HepG2 (cell line): ENCODE measurements at regions not wholly inside any gene's neighbourhood (a gene's known extent, or its start where the extent isn't known, plus 50 kb on each side); places are given as distances from the start of the nearest gene placed in this dataset.

ENCODE experiments used
- ATAC-seq: fragments of 200-7000 bp; cut with Tn5 transposase; 3 replicates; pipeline ENCODE4 v1.9.1; 2020; ENCODE audit warnings: mild to moderate bottlenecking, moderate library complexity
- BruUV-seq: library from RNA; stranded (reverse); fragments of 400-500 nt; replicated peaks from 2 replicates; lab custom pipeline; 2021; lab: Mats Ljungman, UMichigan
- CTCF ChIA-PET: fragments of 300-600 bp; formaldehyde crosslinking; extraction: SDS; loops from one replicate; lab custom pipeline; 2021; ENCODE audit warnings: low total read pairs, inconsistent platforms, low intra/inter-chr PET ratio; lab: Yijun Ruan, JAX
- POLR2A ChIA-PET: fragments of 350-600 bp; sonication (Branson Sonifier 250); formaldehyde crosslinking; loops from one replicate; lab custom pipeline; 2020; ENCODE audit warnings: antibody characterized with exemption, inconsistent platforms; lab: Yijun Ruan, JAX
- DNase-seq: peaks from one replicate; pipeline ENCODE4 v3.0.0-alpha.2; 2015; ENCODE audit warnings: low spot score
- FAIRE-seq: peaks from 3 replicates; lab custom pipeline; 2011; peaks lifted over from hg19 to GRCh38; lab: Jason Lieb, UNC
- H2AFZ ChIP-seq: one replicate; pipeline ENCODE4 v1.6.1; 2011; ENCODE audit warnings: low read length, inconsistent platforms
- H3K27ac ChIP-seq: fragments of 300-600 bp; 3 replicates; pipeline ENCODE4 v1.8.0; 2011; ENCODE audit warnings: mixed run types, mild to moderate bottlenecking, mixed read lengths, low read length, inconsistent platforms; ENCODE audit not compliant: insufficient read depth; ENCODE audit errors: extremely low read length
- H3K27me3 ChIP-seq, 2 experiments: fragments of 200-600 bp in 1 of 2; 2 replicates in 1 of 2; 3 replicates in 1 of 2; pipeline versions ENCODE4 v1.6.0 to v1.8.0; 2011; ENCODE audit warnings: low read length in 2 of 2, mild to moderate bottlenecking in 2 of 2, moderate library complexity in 2 of 2, inconsistent platforms in 1 of 2; ENCODE audit not compliant: insufficient read depth in 2 of 2, control insufficient read depth in 1 of 2
- H3K36me3 ChIP-seq, 2 experiments: fragments of 200-600 bp in 1 of 2; replicated peaks in 1 of 2; 2 replicates in 1 of 2; 3 replicates in 1 of 2; pipeline versions ENCODE4 v1.5.1 to v1.8.0; 2011; ENCODE audit warnings: low read length in 2 of 2, inconsistent platforms in 1 of 2; ENCODE audit not compliant: insufficient read depth in 2 of 2, control insufficient read depth in 1 of 2
- H3K4me1 ChIP-seq: 2 replicates; pipeline ENCODE4 v1.5.1; 2012; ENCODE audit warnings: low read length, inconsistent platforms; ENCODE audit not compliant: insufficient read depth
- H3K4me2 ChIP-seq: 2 replicates; pipeline ENCODE4 v1.6.0; 2011; ENCODE audit warnings: low read depth, low read length, inconsistent platforms
- H3K4me3 ChIP-seq, 3 experiments: fragments of 200-600 bp in 1 of 3; sonication (generic), shearing (Covaris generic) in 1 of 3; replicated peaks in 1 of 3; 2 replicates each; pipeline ENCODE4 v1.5.1; 2011 to 2016; ENCODE audit warnings: low read length in 3 of 3, inconsistent platforms in 2 of 3, low read depth in 2 of 3, mild to moderate bottlenecking in 2 of 3, control low read depth in 1 of 3, mixed read lengths in 1 of 3; ENCODE audit not compliant: insufficient read depth in 1 of 3
- H3K79me2 ChIP-seq: one replicate; pipeline ENCODE4 v1.6.1; 2011; ENCODE audit warnings: low read length, inconsistent platforms; ENCODE audit not compliant: insufficient read depth
- H3K9ac ChIP-seq: 2 replicates; pipeline ENCODE4 v1.6.0; 2011; ENCODE audit warnings: mild to moderate bottlenecking, low read depth, low read length, inconsistent platforms; ENCODE audit not compliant: insufficient read depth
- H3K9me3 ChIP-seq: 2 replicates; pipeline ENCODE4 v1.5.1; 2012; ENCODE audit warnings: mild to moderate bottlenecking, low read length
- H4K20me1 ChIP-seq: 2 replicates; pipeline ENCODE4 v1.6.0; 2011; ENCODE audit warnings: inconsistent platforms, mild to moderate bottlenecking, low read length, moderate library complexity; ENCODE audit not compliant: insufficient read depth
- MTF2 ChIP-seq: sonication (generic); formaldehyde crosslinking; IDR thresholded peaks from 2 replicates; pipeline ENCODE4 v1.5.0; 2020; ENCODE audit warnings: missing genetic modification reagents, borderline replicate concordance
- ZNF121 ChIP-seq: sonication (generic); formaldehyde crosslinking; IDR thresholded peaks from 2 replicates; pipeline ENCODE4 v1.5.0; 2020; ENCODE audit warnings: mild to moderate bottlenecking, missing genetic modification reagents
- ZNF260 ChIP-seq: sonication (generic); formaldehyde crosslinking; IDR thresholded peaks from 2 replicates; pipeline ENCODE4 v1.4.0; 2020; ENCODE audit warnings: missing genetic modification reagents, low read depth, mild to moderate bottlenecking, borderline replicate concordance
- ZNF672 ChIP-seq: sonication (generic); formaldehyde crosslinking; IDR thresholded peaks from 2 replicates; pipeline ENCODE4 v1.8.1; 2022; ENCODE audit warnings: missing genetic modification reagents
- WGBS: methylation state at CpG from one replicate; pipeline ENCODE4 v1.1.6; 2017; ENCODE audit warnings: low lambda C conversion rate; 5-methylcytosine and 5-hydroxymethylcytosine counted together
- in situ Hi-C: cut with HindIII; loops from 2 replicates; pipeline ENCODE4 v1.10.0; 2017; ENCODE audit warnings: low pct_unique_long_range_greater_than_20kb; ENCODE audit not compliant: extremely low pct_ligation_motif_present
- intact Hi-C: fragments of 100-400 bp; cut with micrococcal nuclease; formaldehyde crosslinking; loops from one replicate; pipeline ENCODE4 v1.10.0; 2022; ENCODE audit not compliant: unreplicated experiment
- TF ChIP-seq, protein P1 (sequence below): sonication (generic); formaldehyde crosslinking; IDR thresholded peaks from 2 replicates; pipeline ENCODE4 v1.4.0; 2020; ENCODE audit warnings: missing genetic modification reagents
- TF ChIP-seq, protein P2 (sequence below): sonication (generic); formaldehyde crosslinking; IDR thresholded peaks from 2 replicates; pipeline ENCODE4 v1.4.0; 2020; ENCODE audit warnings: missing genetic modification reagents

GRCh38 chr3:20669675-20670074 lies 483.7 kb upstream of the SGO1 start:
- Histone ChIP-seq H4K20me1 (no peaks in the 10 kb centered on the region), H3K9me3 (peaks cover 75% of the 10 kb centered on the region), H3K27me3 (no peaks in the 10 kb centered on the region), H3K79me2 (no peaks in the 10 kb centered on the region), H3K4me2 (no peak overlapping the region), H3K36me3 (no peaks in the 10 kb centered on the region), H2AFZ (no peak overlapping the region), H3K27ac (no peak overlapping the region), H3K4me1 (no peaks in the 10 kb centered on the region), H3K9ac (no peak overlapping the region), H3K4me3 (no peak overlapping the region)
- in situ Hi-C loops = no loop called here
- BruUV-seq = no TSS peak
- ChIA-PET CTCF (no interaction called here), POLR2A (no interaction called here)
- ATAC-seq (no peak), FAIRE-seq (no peak), DNase-seq (no peak)
- intact Hi-C loops = loop anchor here (10.0 kb wide), 2 partner anchors 155 to 445 kb away; no protein-coding TSS in a partner anchor
- TF ChIP-seq ZNF672 (CRISPR knock-in tag) (no peak), ZNF260 (CRISPR knock-in tag) (no peak), MTF2 (CRISPR knock-in tag) (no peak), ZNF121 (CRISPR knock-in tag) (no peak)
- TF ChIP-seq, protein P1, sequence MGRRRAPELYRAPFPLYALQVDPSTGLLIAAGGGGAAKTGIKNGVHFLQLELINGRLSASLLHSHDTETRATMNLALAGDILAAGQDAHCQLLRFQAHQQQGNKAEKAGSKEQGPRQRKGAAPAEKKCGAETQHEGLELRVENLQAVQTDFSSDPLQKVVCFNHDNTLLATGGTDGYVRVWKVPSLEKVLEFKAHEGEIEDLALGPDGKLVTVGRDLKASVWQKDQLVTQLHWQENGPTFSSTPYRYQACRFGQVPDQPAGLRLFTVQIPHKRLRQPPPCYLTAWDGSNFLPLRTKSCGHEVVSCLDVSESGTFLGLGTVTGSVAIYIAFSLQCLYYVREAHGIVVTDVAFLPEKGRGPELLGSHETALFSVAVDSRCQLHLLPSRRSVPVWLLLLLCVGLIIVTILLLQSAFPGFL = no peak
- TF ChIP-seq, protein P2, sequence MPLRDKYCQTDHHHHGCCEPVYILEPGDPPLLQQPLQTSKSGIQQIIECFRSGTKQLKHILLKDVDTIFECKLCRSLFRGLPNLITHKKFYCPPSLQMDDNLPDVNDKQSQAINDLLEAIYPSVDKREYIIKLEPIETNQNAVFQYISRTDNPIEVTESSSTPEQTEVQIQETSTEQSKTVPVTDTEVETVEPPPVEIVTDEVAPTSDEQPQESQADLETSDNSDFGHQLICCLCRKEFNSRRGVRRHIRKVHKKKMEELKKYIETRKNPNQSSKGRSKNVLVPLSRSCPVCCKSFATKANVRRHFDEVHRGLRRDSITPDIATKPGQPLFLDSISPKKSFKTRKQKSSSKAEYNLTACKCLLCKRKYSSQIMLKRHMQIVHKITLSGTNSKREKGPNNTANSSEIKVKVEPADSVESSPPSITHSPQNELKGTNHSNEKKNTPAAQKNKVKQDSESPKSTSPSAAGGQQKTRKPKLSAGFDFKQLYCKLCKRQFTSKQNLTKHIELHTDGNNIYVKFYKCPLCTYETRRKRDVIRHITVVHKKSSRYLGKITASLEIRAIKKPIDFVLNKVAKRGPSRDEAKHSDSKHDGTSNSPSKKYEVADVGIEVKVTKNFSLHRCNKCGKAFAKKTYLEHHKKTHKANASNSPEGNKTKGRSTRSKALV = no peak
- 0% methylated on average over 2 of the region's 2 CpGs for WGBS
